ENCODE measurements at regions not wholly inside any gene's neighbourhood (a gene's known extent, or its start where the extent isn't known, plus 50 kb on each side); places are given as distances from the start of the nearest gene placed in this dataset.

DNA sequence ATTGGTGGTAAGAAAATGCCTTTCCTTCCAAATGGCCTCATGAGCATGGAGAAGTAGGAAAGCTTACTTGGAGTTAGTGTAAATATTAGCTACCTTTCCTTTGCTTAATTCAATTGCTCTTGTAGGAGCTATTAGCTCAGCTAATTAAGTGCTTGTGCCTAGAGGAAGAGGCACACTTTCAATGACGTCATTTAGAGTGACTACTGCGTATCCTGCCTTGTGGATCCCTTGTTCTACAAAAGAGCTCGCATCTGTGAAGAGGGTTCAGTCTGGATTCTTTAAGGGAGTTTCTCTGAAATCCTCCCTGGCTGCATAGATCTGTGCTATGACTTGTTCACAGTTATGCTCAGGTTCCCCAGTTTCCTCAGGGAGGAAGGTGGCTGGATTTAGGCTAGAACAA is 122.5 kb upstream of the SPHKAP start:
- Mint-ChIP-seq H3K9me3 (peaks cover 5% of the 10 kb centered on the region), H3K27ac (no peak overlapping the region), H3K4me3 (no peak overlapping the region), H3K4me1 (ENCODE audit: low read depth) (no peaks in the 10 kb centered on the region), H3K36me3 (ENCODE audit: low read depth) (no peaks in the 10 kb centered on the region), H3K27me3 (no peaks in the 10 kb centered on the region)
- no peaks in the 10 kb centered on the region for H3K27me3 ChIP-seq (ENCODE audit: control insufficient read depth in 1 of 2, insufficient read depth in 2 of 2, low read length in 2 of 2)
- ChIA-PET POLR2A (no interaction called here), CTCF (no interaction called here)
- intact Hi-C loops (cut with DNase I, micrococcal nuclease): no loop called here
- TF ChIP-seq, protein P1, sequence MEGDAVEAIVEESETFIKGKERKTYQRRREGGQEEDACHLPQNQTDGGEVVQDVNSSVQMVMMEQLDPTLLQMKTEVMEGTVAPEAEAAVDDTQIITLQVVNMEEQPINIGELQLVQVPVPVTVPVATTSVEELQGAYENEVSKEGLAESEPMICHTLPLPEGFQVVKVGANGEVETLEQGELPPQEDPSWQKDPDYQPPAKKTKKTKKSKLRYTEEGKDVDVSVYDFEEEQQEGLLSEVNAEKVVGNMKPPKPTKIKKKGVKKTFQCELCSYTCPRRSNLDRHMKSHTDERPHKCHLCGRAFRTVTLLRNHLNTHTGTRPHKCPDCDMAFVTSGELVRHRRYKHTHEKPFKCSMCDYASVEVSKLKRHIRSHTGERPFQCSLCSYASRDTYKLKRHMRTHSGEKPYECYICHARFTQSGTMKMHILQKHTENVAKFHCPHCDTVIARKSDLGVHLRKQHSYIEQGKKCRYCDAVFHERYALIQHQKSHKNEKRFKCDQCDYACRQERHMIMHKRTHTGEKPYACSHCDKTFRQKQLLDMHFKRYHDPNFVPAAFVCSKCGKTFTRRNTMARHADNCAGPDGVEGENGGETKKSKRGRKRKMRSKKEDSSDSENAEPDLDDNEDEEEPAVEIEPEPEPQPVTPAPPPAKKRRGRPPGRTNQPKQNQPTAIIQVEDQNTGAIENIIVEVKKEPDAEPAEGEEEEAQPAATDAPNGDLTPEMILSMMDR (IDR thresholded peaks at IDR 0.05): no peak
- no peak overlapping the region for H3K4me3 ChIP-seq (ENCODE audit: low read length)
- H3K27ac ChIP-seq (ENCODE audit: low read depth in 1 of 2, low read length in 2 of 2): no peak overlapping the region
- H3K36me3 ChIP-seq (ENCODE audit: insufficient read depth, low read length): no peaks in the 10 kb centered on the region
- H3K4me1 ChIP-seq (ENCODE audit: insufficient read depth, low read length): no peaks in the 10 kb centered on the region
- peaks cover 0 to 12% of the 10 kb centered on the region in 2 experiments for H3K9me3 ChIP-seq (ENCODE audit: control insufficient read depth in 1 of 2, insufficient read depth in 1 of 2, low read length in 2 of 2)
- DNase-seq (no peak), ATAC-seq (ENCODE audit: poor library complexity) (no peak)

DNA sequence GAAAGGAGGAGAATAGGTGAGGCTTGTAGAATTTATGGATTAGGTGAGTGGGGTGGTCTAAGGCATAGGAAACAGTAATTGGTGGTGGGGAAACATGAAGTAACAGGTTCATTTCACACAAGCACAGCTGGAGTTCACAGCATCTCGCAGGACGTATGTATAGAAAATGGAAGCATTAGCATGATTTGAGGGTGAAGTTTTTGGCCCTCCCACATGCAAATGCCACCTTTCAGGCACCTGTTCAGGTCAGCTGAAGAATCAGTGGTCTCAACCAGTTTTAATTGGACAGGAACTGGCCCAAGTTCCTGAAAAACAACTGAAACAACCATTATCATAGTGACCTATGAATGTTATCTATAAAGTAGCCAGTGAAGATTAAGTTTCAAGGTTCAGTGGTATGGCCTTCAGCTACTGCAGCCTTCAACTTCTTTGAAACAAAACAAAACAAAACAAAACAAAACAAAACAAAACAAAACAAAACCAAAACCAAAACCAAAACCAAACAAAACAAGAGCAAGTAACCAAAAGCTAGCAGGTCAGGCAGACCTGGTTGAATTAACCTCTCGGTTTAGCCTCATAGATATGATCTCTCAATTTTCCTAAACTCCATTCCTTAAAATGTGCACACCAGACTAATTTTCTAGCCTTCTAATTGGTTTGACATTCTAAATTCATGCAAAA is 102.1 kb upstream of the SPHKAP start:
- H3K9me3 Mint-ChIP-seq: no peaks in the 10 kb centered on the region
- H3K4me3 Mint-ChIP-seq: no peak overlapping the region
- no peaks in the 10 kb centered on the region for H3K27me3 ChIP-seq (ENCODE audit: control insufficient read depth in 1 of 2, insufficient read depth in 2 of 2, low read length in 2 of 2)
- no peaks in the 10 kb centered on the region for H3K9me3 ChIP-seq (ENCODE audit: control insufficient read depth in 1 of 2, insufficient read depth in 1 of 2, low read length in 2 of 2)
- no peak overlapping the region for H3K4me3 ChIP-seq (ENCODE audit: low read length)
- intact Hi-C loops (cut with DNase I, micrococcal nuclease): no loop called here
- no peaks in the 10 kb centered on the region for H3K4me1 ChIP-seq (ENCODE audit: insufficient read depth, low read length)
- H3K36me3 Mint-ChIP-seq (ENCODE audit: low read depth): no peaks in the 10 kb centered on the region
- H3K27ac ChIP-seq (ENCODE audit: low read depth in 1 of 2, low read length in 2 of 2): no peak overlapping the region
- H3K27ac Mint-ChIP-seq: no peak overlapping the region
- TF ChIP-seq, protein P1 (IDR thresholded peaks at IDR 0.05): no peak
- no peak for DNase-seq
- ATAC-seq (ENCODE audit: poor library complexity): no peak
- ChIA-PET CTCF (no interaction called here), POLR2A (no interaction called here)
- no peaks in the 10 kb centered on the region for H3K27me3 Mint-ChIP-seq
- no peaks in the 10 kb centered on the region for H3K4me1 Mint-ChIP-seq (ENCODE audit: low read depth)
- H3K36me3 ChIP-seq (ENCODE audit: insufficient read depth, low read length): no peaks in the 10 kb centered on the region

DNA sequence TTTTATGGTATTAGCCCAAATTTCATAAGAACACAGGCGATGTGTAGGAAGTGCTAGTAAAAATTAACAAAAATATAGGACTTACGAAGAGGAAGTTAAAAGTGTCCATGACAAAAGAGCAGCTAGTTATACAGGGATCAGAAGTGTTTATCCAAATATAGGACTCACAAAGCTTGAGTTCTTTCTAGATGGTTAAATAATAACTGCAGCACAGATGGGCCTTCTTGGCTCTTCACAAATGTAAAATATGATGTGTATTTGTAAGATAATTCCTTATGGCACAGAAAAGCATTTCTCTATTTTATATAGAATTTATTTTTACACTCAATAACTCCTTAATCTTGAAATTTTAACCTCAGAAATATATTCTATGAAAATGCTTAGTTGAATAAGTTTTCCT is 100.9 kb upstream of the SPHKAP start:
- POLR2A ChIA-PET: no interaction called here
- no peak for DNase-seq
- Mint-ChIP-seq H3K9me3 (no peaks in the 10 kb centered on the region), H3K4me1 (ENCODE audit: low read depth) (no peaks in the 10 kb centered on the region), H3K36me3 (ENCODE audit: low read depth) (no peaks in the 10 kb centered on the region), H3K27ac (no peak overlapping the region), H3K27me3 (no peaks in the 10 kb centered on the region), H3K4me3 (no peak overlapping the region)
- intact Hi-C loops (cut with DNase I, micrococcal nuclease): no loop called here
- Histone ChIP-seq H3K9me3 (ENCODE audit: control insufficient read depth in 1 of 2, insufficient read depth in 1 of 2, low read length in 2 of 2) (no peaks in the 10 kb centered on the region), H3K4me3 (ENCODE audit: low read length) (no peak overlapping the region), H3K4me1 (ENCODE audit: insufficient read depth, low read length) (no peaks in the 10 kb centered on the region), H3K27me3 (ENCODE audit: control insufficient read depth in 1 of 2, insufficient read depth in 2 of 2, low read length in 2 of 2) (no peaks in the 10 kb centered on the region), H3K27ac (ENCODE audit: low read depth in 1 of 2, low read length in 2 of 2) (no peak overlapping the region), H3K36me3 (ENCODE audit: insufficient read depth, low read length) (no peaks in the 10 kb centered on the region)
- no peak for ATAC-seq (ENCODE audit: poor library complexity)
- TF ChIP-seq, protein P1 (IDR thresholded peaks at IDR 0.05): no peak
- CTCF ChIA-PET: no interaction called here

Data from CD4-positive, alpha-beta T cell (primary cell).